Mesothelial cell of epicardium (in vitro differentiated cells): ENCODE measurements at regions not wholly inside any gene's neighbourhood (a gene's known extent, or its start where the extent isn't known, plus 50 kb on each side); places are given as distances from the start of the nearest gene placed in this dataset.
"Not testable (repeated sequence)": the region's sequence is repeated elsewhere in the genome, so short reads cannot be mapped to it uniquely, and the experiment has no call there.

Experiments
- DNase-seq, 2 experiments: peaks; one replicate each; pipeline ENCODE4 v3.0.0; 2021; ENCODE audit warnings: low spot score in 2 of 2; ENCODE audit not compliant: unreplicated experiment in 2 of 2
- H3K27ac Mint-ChIP-seq: 2 replicates; pipeline ENCODE4 v1.8.0; 2021; ENCODE audit warnings: mixed read lengths
- H3K27me3 Mint-ChIP-seq: 2 replicates; pipeline ENCODE4 v1.8.0; 2021; ENCODE audit warnings: low read depth, mixed read lengths
- H3K36me3 Mint-ChIP-seq: 2 replicates; pipeline ENCODE4 v1.8.0; 2021; ENCODE audit warnings: mixed read lengths
- H3K4me1 Mint-ChIP-seq: 2 replicates; pipeline ENCODE4 v1.8.0; 2021; ENCODE audit warnings: mixed read lengths
- H3K4me3 Mint-ChIP-seq: 2 replicates; pipeline ENCODE4 v1.8.0; 2021; ENCODE audit warnings: mild to moderate bottlenecking, moderate library complexity, mixed read lengths
- H3K9me3 Mint-ChIP-seq: 2 replicates; pipeline ENCODE4 v1.8.0; 2021; ENCODE audit warnings: mixed read lengths
- TF ChIP-seq, protein P1 (sequence below): fragments of 200-600 bp; sonication (generic); IDR thresholded peaks from one replicate; pipeline ENCODE4 v1.5.0; 2021; ENCODE audit warnings: antibody characterized with exemption; ENCODE audit not compliant: unreplicated experiment

DNA sequence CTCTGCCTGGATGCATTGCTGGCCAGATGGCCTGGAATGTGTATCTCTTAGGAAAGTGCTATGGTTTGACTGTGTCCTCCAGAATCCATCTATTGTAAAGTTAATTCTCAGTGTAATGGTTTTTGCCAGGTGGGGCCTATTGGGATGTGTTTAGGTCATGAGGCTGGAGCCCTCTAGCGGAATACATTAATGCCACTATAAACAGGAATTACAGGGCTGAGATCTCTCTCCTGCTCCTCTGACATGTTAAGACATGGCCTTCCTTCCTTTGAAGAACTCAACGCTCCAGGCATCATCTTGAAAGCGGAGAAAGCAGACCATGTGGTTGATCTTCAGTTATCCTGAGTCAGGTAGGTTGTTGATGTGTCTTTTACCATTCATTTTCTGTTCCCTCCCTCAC lies 276.4 kb downstream of the RPIA start:
- H3K9me3 Mint-ChIP-seq: peaks cover 47% of the 10 kb centered on the region

DNA sequence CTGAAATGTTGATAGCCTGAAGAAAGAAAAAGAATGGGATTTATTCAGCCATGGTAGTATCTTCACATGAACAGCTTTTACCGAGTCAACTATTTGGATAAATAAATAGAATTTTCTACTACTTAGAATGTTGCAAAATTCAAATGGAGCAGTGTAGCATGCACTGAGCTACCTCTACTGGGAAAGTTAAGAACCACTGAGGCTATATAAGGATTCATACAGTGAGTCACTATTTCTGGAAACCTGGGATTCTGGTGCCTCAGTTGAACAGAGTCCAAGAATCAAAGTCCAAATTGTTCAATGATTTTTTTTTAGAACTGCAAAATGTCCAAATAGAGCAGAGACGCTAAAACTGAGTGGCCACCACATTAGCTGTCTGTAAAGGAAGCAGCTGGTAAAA lies 286.5 kb downstream of the RPIA start:
- H3K9me3 Mint-ChIP-seq: peaks cover 36% of the 10 kb centered on the region
- not testable (repeated sequence) for H3K36me3 Mint-ChIP-seq, DNase-seq, H3K4me3 Mint-ChIP-seq, H3K27ac Mint-ChIP-seq, H3K4me1 Mint-ChIP-seq, H3K27me3 Mint-ChIP-seq

More for the DNA sequence above, 276.4 kb downstream of the RPIA start:
- Mint-ChIP-seq H3K36me3 (no peaks in the 10 kb centered on the region), H3K27ac (no peak overlapping the region), H3K4me1 (no peaks in the 10 kb centered on the region), H3K4me3 (no peak overlapping the region), H3K27me3 (no peaks in the 10 kb centered on the region)
- no peak for DNase-seq
- TF ChIP-seq, protein P1, sequence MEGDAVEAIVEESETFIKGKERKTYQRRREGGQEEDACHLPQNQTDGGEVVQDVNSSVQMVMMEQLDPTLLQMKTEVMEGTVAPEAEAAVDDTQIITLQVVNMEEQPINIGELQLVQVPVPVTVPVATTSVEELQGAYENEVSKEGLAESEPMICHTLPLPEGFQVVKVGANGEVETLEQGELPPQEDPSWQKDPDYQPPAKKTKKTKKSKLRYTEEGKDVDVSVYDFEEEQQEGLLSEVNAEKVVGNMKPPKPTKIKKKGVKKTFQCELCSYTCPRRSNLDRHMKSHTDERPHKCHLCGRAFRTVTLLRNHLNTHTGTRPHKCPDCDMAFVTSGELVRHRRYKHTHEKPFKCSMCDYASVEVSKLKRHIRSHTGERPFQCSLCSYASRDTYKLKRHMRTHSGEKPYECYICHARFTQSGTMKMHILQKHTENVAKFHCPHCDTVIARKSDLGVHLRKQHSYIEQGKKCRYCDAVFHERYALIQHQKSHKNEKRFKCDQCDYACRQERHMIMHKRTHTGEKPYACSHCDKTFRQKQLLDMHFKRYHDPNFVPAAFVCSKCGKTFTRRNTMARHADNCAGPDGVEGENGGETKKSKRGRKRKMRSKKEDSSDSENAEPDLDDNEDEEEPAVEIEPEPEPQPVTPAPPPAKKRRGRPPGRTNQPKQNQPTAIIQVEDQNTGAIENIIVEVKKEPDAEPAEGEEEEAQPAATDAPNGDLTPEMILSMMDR: no peak

DNA sequence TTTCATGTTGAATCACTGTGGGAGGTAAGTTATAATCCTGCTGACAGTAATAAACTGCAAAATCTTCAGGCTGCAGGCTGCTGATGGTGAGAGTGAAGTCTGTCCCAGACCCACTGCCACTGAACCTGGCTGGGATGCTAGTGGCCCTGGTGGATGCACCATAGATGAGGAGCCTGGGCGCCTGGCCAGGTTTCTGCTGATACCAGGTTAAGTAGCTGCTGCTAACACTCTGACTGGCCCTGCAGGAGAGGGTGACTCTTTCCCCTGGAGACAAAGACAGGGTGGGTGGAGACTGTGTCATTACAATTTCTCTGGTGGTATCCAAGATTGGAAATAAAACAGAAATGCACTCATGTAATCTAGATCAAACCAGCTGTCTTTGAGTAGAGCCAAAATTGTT lies 287.0 kb downstream of the RPIA start:
- H3K9me3 Mint-ChIP-seq: peaks cover 31% of the 10 kb centered on the region
- not testable (repeated sequence) for H3K4me1 Mint-ChIP-seq, H3K4me3 Mint-ChIP-seq, H3K36me3 Mint-ChIP-seq, DNase-seq, H3K27me3 Mint-ChIP-seq, H3K27ac Mint-ChIP-seq

DNA sequence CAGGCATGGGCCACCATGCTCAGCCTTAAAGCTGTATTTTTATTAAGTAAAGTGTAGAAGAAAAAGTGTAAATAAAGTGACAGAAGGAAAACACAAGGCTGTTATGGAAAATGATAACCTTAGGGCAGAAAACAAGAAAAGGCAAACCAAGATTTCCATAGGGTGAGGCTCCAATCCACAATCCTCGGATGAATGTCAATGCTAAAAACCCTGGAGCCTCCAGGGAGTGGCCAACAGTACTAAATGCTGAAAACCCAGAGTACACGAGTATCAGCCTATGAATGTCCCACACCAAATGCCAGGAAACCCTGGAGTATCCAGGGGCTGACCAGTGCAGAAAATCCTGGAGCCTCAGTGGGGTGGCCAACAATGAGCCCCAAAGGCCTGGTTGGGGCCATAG lies 292.6 kb downstream of the RPIA start:
- not testable (repeated sequence) for H3K4me1 Mint-ChIP-seq, H3K36me3 Mint-ChIP-seq, DNase-seq, H3K4me3 Mint-ChIP-seq, H3K27me3 Mint-ChIP-seq, H3K27ac Mint-ChIP-seq
- peaks cover 25% of the 10 kb centered on the region for H3K9me3 Mint-ChIP-seq

GRCh38 chr2:88986721-88987330 lies 295.4 kb downstream of the RPIA start:
- DNase-seq, H3K27me3 Mint-ChIP-seq, H3K36me3 Mint-ChIP-seq, H3K4me3 Mint-ChIP-seq, H3K27ac Mint-ChIP-seq, H3K4me1 Mint-ChIP-seq: not testable (repeated sequence)
- peaks cover 17% of the 10 kb centered on the region for H3K9me3 Mint-ChIP-seq

GRCh38 chr2:88988617-88989016 lies 297.1 kb downstream of the RPIA start:
- not testable (repeated sequence) for H3K4me3 Mint-ChIP-seq, H3K36me3 Mint-ChIP-seq, H3K4me1 Mint-ChIP-seq, H3K27ac Mint-ChIP-seq, DNase-seq, H3K27me3 Mint-ChIP-seq
- peaks cover 13% of the 10 kb centered on the region for H3K9me3 Mint-ChIP-seq

GRCh38 chr2:88992819-88993218 lies 301.3 kb downstream of the RPIA start:
- not testable (repeated sequence) for H3K36me3 Mint-ChIP-seq, H3K27me3 Mint-ChIP-seq, H3K4me1 Mint-ChIP-seq, H3K4me3 Mint-ChIP-seq, H3K27ac Mint-ChIP-seq, DNase-seq
- peaks cover 26% of the 10 kb centered on the region for H3K9me3 Mint-ChIP-seq

- H3K27me3 Mint-ChIP-seq, H3K4me1 Mint-ChIP-seq, H3K4me3 Mint-ChIP-seq, H3K36me3 Mint-ChIP-seq, DNase-seq, H3K27ac Mint-ChIP-seq: not testable (repeated sequence)
- peaks cover 35% of the 10 kb centered on the region for H3K9me3 Mint-ChIP-seq
These were observed 303.4 kb downstream of the RPIA start for GRCh38 chr2:88994856-88995255.

DNA sequence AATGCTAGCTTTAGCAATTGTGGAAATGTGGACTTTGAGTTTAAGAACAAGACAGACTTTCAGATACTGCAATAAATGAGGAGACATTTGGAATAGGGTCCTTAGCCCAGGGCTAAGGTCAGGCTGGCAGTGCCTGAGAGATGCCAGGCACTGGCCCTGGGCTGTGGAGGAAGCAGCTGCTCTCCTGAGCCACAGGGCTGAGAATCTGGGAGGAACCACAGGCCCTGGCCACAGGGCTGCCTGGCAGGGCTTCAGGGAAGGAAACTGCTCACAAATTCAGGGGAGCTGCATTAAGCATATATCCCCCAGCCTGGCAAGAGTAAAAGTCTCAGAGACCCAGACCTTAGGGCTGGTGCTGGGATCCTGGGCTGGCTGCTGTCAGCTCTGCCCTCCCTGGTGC lies 305.1 kb downstream of the RPIA start:
- not testable (repeated sequence) for H3K27me3 Mint-ChIP-seq, H3K4me1 Mint-ChIP-seq, DNase-seq, H3K4me3 Mint-ChIP-seq, H3K27ac Mint-ChIP-seq, H3K36me3 Mint-ChIP-seq
- H3K9me3 Mint-ChIP-seq: peaks cover 37% of the 10 kb centered on the region

- H3K4me3 Mint-ChIP-seq: no peak overlapping the region
- no peaks in the 10 kb centered on the region for H3K27me3 Mint-ChIP-seq
- DNase-seq: no peak
- H3K27ac Mint-ChIP-seq: no peak overlapping the region
- no peaks in the 10 kb centered on the region for H3K36me3 Mint-ChIP-seq
- TF ChIP-seq, protein P1: no peak
- peaks cover 47% of the 10 kb centered on the region for H3K9me3 Mint-ChIP-seq
- no peaks in the 10 kb centered on the region for H3K4me1 Mint-ChIP-seq
These were observed 307.9 kb downstream of the RPIA start for GRCh38 chr2:88999365-88999764.
